GM19452 (cell line): ENCODE measurements at regions not wholly inside any gene's neighbourhood (a gene's known extent, or its start where the extent isn't known, plus 50 kb on each side); places are given as distances from the start of the nearest gene placed in this dataset.

Experiments
- ATAC-seq: cut with Tn5 transposase; IDR thresholded peaks from one replicate; pipeline ENCODE4 v1.9.1; 2021; ENCODE audit not compliant: unreplicated experiment

- ATAC-seq: peak; percentile 92
These were observed 53.7 kb upstream of the KDM4C start for GRCh38 chr9:6703898-6704639.

GRCh38 chr9:6702707-6703106, 55.1 kb upstream of the KDM4C start:
- ATAC-seq: no peak

DNA sequence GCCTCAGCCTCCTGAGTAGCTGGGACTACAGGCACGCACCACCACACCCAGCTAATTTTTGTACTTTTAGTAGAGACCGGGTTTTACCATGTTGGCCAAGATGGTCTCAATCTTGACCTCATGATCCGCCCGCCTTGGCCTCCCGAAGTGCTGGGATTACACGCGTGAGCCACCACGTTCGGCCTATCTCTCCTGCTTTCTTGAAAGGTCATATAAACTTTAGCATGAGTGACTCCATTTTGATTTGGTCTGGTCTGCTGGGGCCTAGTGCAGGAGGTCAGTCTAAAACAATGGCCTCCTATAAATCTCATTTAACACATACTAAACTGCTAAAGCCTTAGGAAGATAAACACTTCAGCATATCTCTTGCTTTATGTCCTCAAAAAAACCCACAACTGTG, 50.6 kb upstream of the GLDC start:
- ATAC-seq: no peak

GRCh38 chr9:6695121-6695814, 49.7 kb upstream of the GLDC start:
- no peak for ATAC-seq
